Activated naive CD4-positive, alpha-beta T cell treated with Interleukin-2 at 50 U/mL for 16 hours (primary cell): ENCODE measurements at regions not wholly inside any gene's neighbourhood (a gene's known extent, or its start where the extent isn't known, plus 50 kb on each side); places are given as distances from the start of the nearest gene placed in this dataset.

ENCODE experiments used
- DNase-seq: peaks from one replicate; pipeline ENCODE4 v3.0.0-alpha.2; 2020

DNA sequence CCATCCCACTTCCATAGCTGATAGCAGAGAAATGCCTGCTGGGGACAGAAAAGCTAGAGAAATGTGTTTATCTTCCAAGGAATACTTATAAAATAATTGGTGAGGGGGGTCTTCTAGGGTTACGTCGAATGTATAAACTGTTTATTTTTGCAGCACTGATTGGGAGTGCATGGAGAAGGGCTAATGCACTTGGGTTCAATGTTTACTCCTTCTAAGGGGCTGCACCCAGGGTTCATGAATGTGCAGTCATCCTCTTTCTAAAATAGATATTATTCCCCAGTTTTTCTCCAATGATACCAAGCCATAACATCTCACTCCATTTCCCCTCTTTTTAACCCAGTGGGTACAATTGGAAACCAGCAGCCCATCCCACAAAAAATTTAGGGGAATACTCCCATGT lies 336.9 kb downstream of the ETS1 start:
- DNase-seq = no peak

GRCh38 chr11:128246810-128247594 lies 340.4 kb downstream of the ETS1 start:
- DNase-seq = no peak

GRCh38 chr11:128246364-128246801 lies 341.0 kb downstream of the ETS1 start:
- DNase-seq = no peak

DNA sequence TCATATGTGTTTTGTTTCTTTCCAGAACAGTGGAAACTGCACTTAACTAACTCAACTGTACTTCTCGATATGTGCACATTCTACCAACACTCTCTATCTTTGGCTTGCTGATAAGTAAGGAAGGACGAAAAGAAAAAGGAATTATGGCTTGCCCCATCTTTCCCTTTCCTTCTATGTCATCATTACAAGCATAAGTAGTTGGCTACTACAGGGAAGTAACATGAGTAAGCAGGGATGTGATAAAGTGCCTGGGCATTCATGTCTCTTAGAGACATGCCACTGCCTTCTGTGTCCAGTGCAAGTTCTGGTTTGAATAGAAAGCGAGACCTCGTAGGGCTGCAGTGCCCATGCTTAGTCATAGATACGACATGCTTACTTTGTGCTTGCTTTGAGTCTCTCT lies 342.5 kb downstream of the ETS1 start:
- no peak for DNase-seq

DNA sequence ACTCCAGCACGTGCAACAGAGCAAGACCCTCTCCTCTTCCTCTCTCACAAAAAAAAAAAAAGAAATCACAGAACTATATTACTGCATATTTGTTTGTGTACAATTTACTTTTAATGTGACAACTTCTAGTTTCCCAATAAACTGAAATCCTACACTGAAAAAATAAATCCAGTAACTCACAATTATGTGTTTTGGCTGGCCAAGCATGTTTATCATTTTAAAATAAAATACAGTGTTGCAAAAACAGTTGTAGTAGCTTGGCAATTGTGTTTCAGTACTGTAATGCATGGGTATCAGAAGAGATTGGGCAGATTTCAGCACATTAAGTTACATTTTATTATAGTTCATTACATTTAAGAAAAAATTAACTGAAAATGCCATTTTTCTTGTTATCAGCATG lies 344.9 kb downstream of the ETS1 start:
- DNase-seq = no peak

DNA sequence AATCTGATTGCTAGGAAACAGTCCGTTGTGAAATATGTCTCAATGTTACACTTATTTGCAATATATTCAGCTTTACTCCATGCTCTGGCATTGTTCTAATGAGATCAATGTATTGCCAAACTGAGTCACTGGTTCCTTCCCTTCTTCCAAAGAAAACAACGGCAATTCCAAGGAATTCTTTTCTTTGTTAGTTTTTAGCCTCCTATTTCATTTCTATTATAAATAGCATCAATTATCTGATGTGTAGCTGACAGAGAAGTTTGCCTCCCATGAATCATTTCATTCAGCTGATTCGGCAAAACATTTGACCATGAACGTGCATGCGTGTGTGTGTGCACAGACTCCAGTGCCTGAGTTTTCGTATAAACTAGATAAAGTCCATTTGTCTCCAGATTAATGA lies 346.8 kb downstream of the ETS1 start:
- DNase-seq = no peak

GRCh38 chr11:128239306-128239705 lies 348.1 kb downstream of the ETS1 start:
- DNase-seq = no peak

GRCh38 chr11:128238521-128239265 lies 348.7 kb downstream of the ETS1 start:
- DNase-seq = no peak

DNA sequence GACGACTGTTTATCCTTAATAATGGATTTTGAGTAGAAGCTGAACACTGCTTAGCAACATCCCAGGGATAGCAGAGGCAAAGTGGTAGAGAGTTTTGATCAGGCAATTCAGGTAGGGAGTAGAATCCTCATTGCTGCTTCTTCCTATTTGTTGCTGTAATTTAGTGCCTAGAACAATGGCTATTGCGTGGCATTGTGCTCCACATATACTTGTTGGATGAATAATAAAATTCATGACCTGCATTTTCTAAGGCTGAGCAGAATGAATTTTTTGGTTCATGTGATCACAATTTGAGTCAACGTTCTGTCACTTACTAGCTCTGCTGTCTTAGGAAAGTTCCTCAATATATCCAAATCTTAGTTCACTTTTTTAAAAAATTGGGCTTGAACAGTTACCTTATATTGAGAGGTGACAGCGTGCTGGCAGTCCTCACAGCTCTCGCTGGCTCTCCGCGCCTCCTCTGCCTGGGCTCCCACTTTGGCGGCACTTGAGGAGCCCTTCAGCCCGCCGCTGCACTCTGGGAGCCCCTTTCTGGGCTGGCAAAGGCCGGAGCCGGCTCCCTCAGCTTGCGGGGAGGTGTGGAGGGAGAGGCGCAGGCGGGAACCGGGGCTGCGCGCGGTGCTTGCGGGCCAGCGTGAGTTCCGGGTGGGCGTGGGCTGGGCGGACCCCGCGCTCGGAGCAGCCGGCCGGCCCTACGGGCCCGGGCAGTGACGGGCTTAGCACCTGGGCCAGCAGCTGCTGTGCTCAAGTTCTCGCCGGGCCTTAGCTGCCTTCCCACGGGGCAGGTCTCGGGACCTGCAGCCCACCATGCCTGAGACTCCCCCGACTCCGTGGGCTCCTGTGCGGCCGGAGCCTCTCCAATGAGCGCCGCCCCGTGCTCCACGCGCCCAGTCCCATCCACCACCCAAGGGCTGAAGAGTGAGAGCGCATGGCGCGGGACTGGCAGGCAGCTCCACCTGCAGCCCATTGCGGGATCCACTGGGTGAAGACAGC lies 350.6 kb downstream of the ETS1 start:
- no peak for DNase-seq

DNA sequence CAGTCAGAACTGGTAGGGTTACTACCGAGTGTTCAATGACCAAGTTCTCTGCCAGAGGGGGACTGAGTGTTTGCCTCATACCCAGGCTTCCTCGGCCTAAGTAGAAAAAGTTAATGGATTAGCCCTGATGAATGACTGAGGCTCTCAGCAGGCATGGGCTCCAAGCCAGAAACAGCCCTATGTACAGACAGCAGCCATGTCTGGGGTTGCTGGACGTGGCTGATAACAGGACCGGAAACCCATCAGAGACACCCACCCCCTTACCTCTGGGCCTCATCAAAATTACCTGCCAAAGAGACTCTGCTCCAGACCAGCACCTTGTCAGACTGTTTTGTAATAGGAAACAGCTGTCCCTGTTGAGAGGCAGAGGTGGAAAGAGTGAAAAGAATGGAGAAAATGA lies 351.4 kb downstream of the ETS1 start:
- no peak for DNase-seq

GRCh38 chr11:128235426-128235825 lies 351.9 kb downstream of the ETS1 start:
- DNase-seq = no peak

GRCh38 chr11:128234143-128234542 lies 353.2 kb downstream of the ETS1 start:
- no peak for DNase-seq

GRCh38 chr11:128232588-128232987 lies 354.8 kb downstream of the ETS1 start:
- peak; percentile 73 for DNase-seq

GRCh38 chr11:128231845-128232410 lies 355.4 kb downstream of the ETS1 start:
- DNase-seq = no peak

GRCh38 chr11:128227466-128227865 lies 359.9 kb downstream of the ETS1 start:
- no peak for DNase-seq

DNA sequence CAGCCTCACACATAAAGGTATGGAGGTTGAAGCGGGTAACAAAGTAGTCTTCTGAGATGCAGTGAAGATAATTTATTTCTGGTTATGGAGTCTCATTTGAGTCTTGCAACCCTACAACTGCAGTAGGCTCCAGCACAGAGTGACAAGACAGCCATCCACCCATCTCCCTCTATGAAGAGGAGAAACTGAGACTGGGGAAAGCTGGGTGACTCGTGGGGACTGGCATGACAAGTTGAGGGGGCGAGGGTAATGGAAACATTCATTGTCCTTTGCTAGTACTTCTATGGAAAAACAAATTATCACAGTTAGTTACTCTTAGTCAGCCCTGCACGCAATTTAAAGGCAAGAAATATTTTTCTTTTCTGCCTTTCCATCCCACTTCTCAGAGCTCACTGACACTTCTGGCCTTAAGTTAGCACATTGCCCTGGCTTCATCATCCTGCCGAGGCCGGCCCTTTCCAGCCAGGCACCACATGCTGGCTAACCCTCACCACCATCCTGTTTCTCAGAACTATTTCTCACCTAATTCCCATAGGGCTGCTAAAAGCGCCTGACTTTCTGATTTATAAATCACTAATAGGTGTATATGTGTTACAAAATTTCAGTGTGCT lies 361.1 kb downstream of the ETS1 start:
- DNase-seq = peak; percentile 55

DNA sequence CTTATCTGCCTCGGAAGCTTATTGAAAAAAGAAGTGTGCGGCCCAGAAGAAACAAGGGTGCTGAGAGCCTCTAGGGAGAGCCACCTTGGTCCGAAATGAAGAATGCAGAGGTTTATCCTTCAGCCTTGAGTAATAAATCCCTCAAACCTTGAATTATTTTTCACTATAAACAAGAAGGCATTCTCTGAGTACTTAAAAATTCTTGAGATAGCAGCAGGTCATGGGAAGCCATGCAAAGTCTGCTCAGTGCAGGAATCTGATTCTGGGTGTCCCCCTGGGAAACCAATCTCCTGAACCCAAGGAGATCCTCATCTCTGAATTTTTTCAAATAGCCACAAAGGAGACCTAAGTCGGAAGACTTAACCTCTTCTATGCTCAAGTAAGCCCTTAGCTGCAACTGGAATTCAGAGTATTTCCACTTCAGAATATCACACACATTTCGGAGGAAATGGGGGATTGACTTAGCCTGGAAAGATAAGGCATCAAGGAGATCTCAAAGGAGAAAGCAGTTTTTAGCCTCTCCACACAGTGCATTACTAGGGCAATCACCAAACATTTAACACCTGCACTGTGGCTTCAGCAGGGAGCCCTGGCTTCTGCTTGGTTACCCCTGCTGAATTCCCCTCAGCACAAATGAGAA lies 365.0 kb downstream of the ETS1 start:
- DNase-seq = no peak

DNA sequence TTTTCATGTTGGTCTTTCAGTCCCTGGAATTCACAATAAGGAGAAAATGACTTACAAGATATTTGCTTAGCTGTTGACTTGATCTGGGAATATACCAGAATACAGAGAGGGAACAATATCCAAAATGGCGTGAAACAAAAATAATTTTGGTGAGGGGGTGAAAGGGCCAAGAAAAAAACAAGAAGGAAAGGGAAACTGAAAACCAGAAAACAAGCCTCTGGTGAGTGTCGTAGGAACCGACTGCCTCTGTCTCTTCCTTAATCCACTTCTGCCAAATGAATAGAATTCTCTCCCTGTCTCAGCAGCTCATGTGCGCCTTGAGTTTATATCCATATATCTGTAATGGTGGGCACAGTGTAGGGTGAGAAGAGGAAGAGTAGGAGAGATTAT lies 367.6 kb downstream of the ETS1 start:
- DNase-seq = no peak

DNA sequence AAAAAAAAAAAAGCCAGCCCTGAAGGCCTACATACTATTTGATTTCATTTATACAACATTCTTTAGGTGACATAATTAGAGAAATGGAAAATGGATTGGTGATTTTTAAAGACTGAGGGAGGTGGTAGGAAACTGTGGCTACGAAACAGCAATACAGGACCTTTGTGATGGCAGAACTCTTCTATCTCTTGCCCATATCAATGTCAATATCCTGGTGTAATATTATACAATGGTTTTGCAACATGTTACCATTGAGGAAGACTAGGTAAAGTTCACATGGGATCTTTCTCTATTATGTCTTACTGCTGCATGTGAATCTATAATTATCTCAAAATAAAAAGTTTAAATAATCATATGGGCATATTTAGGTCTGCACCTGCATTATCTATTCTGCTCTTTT lies 371.2 kb downstream of the ETS1 start:
- DNase-seq = no peak

GRCh38 chr11:128215238-128215882 lies 372.0 kb downstream of the ETS1 start:
- DNase-seq = no peak

GRCh38 chr11:128214263-128214662 lies 373.1 kb downstream of the ETS1 start:
- no peak for DNase-seq
